Mesenchymal stem cell (in vitro differentiated cells and primary cell): ENCODE measurements at regions not wholly inside any gene's neighbourhood (a gene's known extent, or its start where the extent isn't known, plus 50 kb on each side); places are given as distances from the start of the nearest gene placed in this dataset.

Source experiments
- DNase-seq: peaks from one replicate; pipeline ENCODE4 v3.0.0-alpha.2; 2013
- H2AFZ ChIP-seq: one replicate; pipeline ENCODE4 v1.6.1; 2013; ENCODE audit warnings: low read depth, mild to moderate bottlenecking, control low read depth, inconsistent platforms, low read length, moderate library complexity
- H2AK5ac ChIP-seq: 2 replicates; pipeline ENCODE4 v1.6.1; 2013; ENCODE audit warnings: low read length, moderate library complexity, mild to moderate bottlenecking, inconsistent platforms; ENCODE audit not compliant: severe bottlenecking
- H2BK120ac ChIP-seq: one replicate; pipeline ENCODE4 v1.6.1; 2013; ENCODE audit warnings: low read depth, mild to moderate bottlenecking, inconsistent platforms, low read length, moderate library complexity
- H2BK12ac ChIP-seq, 2 experiments: one replicate each; pipeline ENCODE4 v1.6.1; 2013; ENCODE audit warnings: inconsistent platforms in 2 of 2, low read length in 2 of 2, mild to moderate bottlenecking in 2 of 2, moderate library complexity in 2 of 2, control low read depth in 1 of 2
- H2BK15ac ChIP-seq: one replicate; pipeline ENCODE4 v1.6.1; 2013; ENCODE audit warnings: mild to moderate bottlenecking, low read depth, inconsistent platforms; ENCODE audit not compliant: poor library complexity, severe bottlenecking
- H2BK5ac ChIP-seq: 2 replicates; pipeline ENCODE4 v1.6.1; 2013; ENCODE audit warnings: low read depth, mild to moderate bottlenecking, low read length, control low read depth, inconsistent platforms; ENCODE audit not compliant: poor library complexity, severe bottlenecking
- H3K14ac ChIP-seq, 2 experiments: one replicate each; pipeline ENCODE4 v1.6.1; 2013; ENCODE audit warnings: inconsistent platforms in 2 of 2, low read length in 2 of 2, control low read depth in 1 of 2, mild to moderate bottlenecking in 1 of 2, moderate library complexity in 1 of 2
- H3K18ac ChIP-seq, 2 experiments: one replicate each; pipeline ENCODE4 v1.6.1; 2013; ENCODE audit warnings: inconsistent platforms in 2 of 2, low read length in 2 of 2, control low read depth in 1 of 2, low read depth in 1 of 2, mild to moderate bottlenecking in 1 of 2
- H3K23ac ChIP-seq, 2 experiments: one replicate each; pipeline ENCODE4 v1.6.1; 2013; ENCODE audit warnings: inconsistent platforms in 2 of 2, low read length in 2 of 2, mild to moderate bottlenecking in 2 of 2, moderate library complexity in 2 of 2, control low read depth in 1 of 2
- H3K27ac ChIP-seq: 2 replicates; pipeline ENCODE4 v1.5.1; 2013; ENCODE audit warnings: mild to moderate bottlenecking, moderate library complexity, low read length, control low read depth, inconsistent platforms; ENCODE audit not compliant: poor library complexity, severe bottlenecking
- H3K27me3 ChIP-seq, 2 experiments: 2 replicates each; pipeline versions ENCODE4 v1.6.1 to v1.7.0; 2013; ENCODE audit warnings: low read length in 2 of 2, mild to moderate bottlenecking in 2 of 2, moderate library complexity in 2 of 2, control low read depth in 1 of 2, inconsistent platforms in 1 of 2; ENCODE audit not compliant: control insufficient read depth in 1 of 2, insufficient read depth in 1 of 2
- H3K36me3 ChIP-seq, 2 experiments: 2 replicates each; pipeline versions ENCODE4 v1.6.1 to v1.7.0; 2013; ENCODE audit warnings: low read length in 2 of 2, control low read depth in 1 of 2, inconsistent platforms in 1 of 2, low read depth in 1 of 2, mild to moderate bottlenecking in 1 of 2; ENCODE audit not compliant: insufficient read depth in 2 of 2, control insufficient read depth in 1 of 2
- H3K4ac ChIP-seq, 2 experiments: one replicate each; pipeline ENCODE4 v1.6.1; 2013; ENCODE audit warnings: inconsistent platforms in 2 of 2, low read length in 2 of 2, mild to moderate bottlenecking in 2 of 2, moderate library complexity in 2 of 2, control low read depth in 1 of 2, low read depth in 1 of 2
- H3K4me1 ChIP-seq: 2 replicates; pipeline ENCODE4 v1.6.1; 2013; ENCODE audit warnings: low read depth, low read length, control low read depth; ENCODE audit not compliant: control insufficient read depth, insufficient read depth
- H3K4me2 ChIP-seq: 2 replicates; pipeline ENCODE4 v1.6.1; 2013; ENCODE audit warnings: low read length, mild to moderate bottlenecking, inconsistent platforms; ENCODE audit not compliant: poor library complexity, severe bottlenecking
- H3K4me3 ChIP-seq, 2 experiments: 2 replicates each; pipeline versions ENCODE4 v1.5.1 to v1.7.0; 2013; ENCODE audit warnings: low read length in 2 of 2, mild to moderate bottlenecking in 2 of 2, control low read depth in 1 of 2, low read depth in 1 of 2; ENCODE audit not compliant: insufficient read depth in 1 of 2
- H3K79me1 ChIP-seq: replicated peaks from 2 replicates; pipeline ENCODE4 v1.6.1; 2013; ENCODE audit warnings: mild to moderate bottlenecking, control low read depth, low read length, inconsistent platforms; ENCODE audit not compliant: poor library complexity, severe bottlenecking
- H3K9ac ChIP-seq: 2 replicates; pipeline ENCODE4 v1.7.0; 2013; ENCODE audit warnings: mild to moderate bottlenecking, low read length, moderate library complexity
- H3K9me3 ChIP-seq: 2 replicates; pipeline ENCODE4 v1.7.0; 2013; ENCODE audit warnings: mild to moderate bottlenecking, low read length; ENCODE audit not compliant: control insufficient read depth
- H4K8ac ChIP-seq: one replicate; pipeline ENCODE4 v1.6.1; 2013; ENCODE audit warnings: inconsistent platforms, mild to moderate bottlenecking, low read length, moderate library complexity
- H4K91ac ChIP-seq: one replicate; pipeline ENCODE4 v1.6.1; 2013; ENCODE audit warnings: mild to moderate bottlenecking, low read length, inconsistent platforms
- WGBS: methylation state at CpG from one replicate; pipeline ENCODE4 v1.1.7; 2013; ENCODE audit warnings: mixed read lengths; 5-methylcytosine and 5-hydroxymethylcytosine counted together

- H3K4me3 ChIP-seq, result no peak overlapping the region
- no CpG with 5 or more reads among the region's 1 CpG for WGBS
- DNase-seq, result no peak
Observed at GRCh38 chr5:106097340-106097739, 1573.4 kb downstream of the EFNA5 start.

DNA sequence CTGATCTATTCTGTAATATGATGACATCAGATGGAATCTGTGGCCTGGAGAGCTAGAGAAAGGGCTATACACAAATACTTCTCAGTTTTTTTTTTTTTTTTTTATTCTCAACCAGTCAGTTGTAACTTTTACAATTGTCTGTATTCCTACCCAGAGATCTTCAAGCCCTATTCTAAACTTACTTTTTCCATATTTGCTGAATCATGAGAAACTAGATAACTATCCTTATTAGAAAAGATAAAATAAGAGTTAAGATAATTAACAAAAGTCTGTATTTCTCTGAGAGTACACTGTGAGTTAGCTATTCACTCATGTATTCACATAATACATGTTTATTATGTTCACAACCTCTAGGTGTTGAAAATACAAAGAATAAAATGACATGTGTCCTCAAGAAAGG is 1575.9 kb downstream of the EFNA5 start:
- Histone ChIP-seq H3K4me1 (no peaks in the 10 kb centered on the region), H2BK5ac (no peak overlapping the region), H2BK15ac (no peak overlapping the region), H3K18ac (no peak overlapping the region), H3K9ac (no peak overlapping the region), H3K4ac (no peak overlapping the region), H2AK5ac (no peak overlapping the region), H3K9me3 (no peaks in the 10 kb centered on the region), H4K91ac (no peak overlapping the region), H3K14ac (no peak overlapping the region), H3K79me1 (no peaks in the 10 kb centered on the region), H3K23ac (no peak overlapping the region), H2BK120ac (no peak overlapping the region), H3K4me3 (no peak overlapping the region), H3K36me3 (no peaks in the 10 kb centered on the region), H3K4me2 (no peak overlapping the region), H3K27ac (no peak overlapping the region), H3K27me3 (no peaks in the 10 kb centered on the region), H4K8ac (no peak overlapping the region), H2BK12ac (no peak overlapping the region), H2AFZ (no peak overlapping the region)
- no peak for DNase-seq

More at GRCh38 chr5:106097340-106097739, 1573.4 kb downstream of the EFNA5 start:
- no peak overlapping the region for H3K9ac ChIP-seq
- H4K8ac ChIP-seq, result no peak overlapping the region
- H3K27ac ChIP-seq, result no peak overlapping the region
- H2AFZ ChIP-seq, result no peak overlapping the region
- no peak overlapping the region for H3K18ac ChIP-seq
- H3K4ac ChIP-seq, result no peak overlapping the region
- H3K9me3 ChIP-seq, result no peaks in the 10 kb centered on the region
- H2BK12ac ChIP-seq, result no peak overlapping the region
- no peaks in the 10 kb centered on the region for H3K36me3 ChIP-seq
- H2BK15ac ChIP-seq, result no peak overlapping the region
- no peaks in the 10 kb centered on the region for H3K4me1 ChIP-seq
- H3K23ac ChIP-seq, result no peak overlapping the region
- H4K91ac ChIP-seq, result no peak overlapping the region
- no peak overlapping the region for H2BK5ac ChIP-seq
- no peaks in the 10 kb centered on the region for H3K79me1 ChIP-seq
- H3K4me2 ChIP-seq, result no peak overlapping the region
- H3K27me3 ChIP-seq, result no peaks in the 10 kb centered on the region
- no peak overlapping the region for H3K14ac ChIP-seq
- H2AK5ac ChIP-seq, result no peak overlapping the region
- no peak overlapping the region for H2BK120ac ChIP-seq

DNA sequence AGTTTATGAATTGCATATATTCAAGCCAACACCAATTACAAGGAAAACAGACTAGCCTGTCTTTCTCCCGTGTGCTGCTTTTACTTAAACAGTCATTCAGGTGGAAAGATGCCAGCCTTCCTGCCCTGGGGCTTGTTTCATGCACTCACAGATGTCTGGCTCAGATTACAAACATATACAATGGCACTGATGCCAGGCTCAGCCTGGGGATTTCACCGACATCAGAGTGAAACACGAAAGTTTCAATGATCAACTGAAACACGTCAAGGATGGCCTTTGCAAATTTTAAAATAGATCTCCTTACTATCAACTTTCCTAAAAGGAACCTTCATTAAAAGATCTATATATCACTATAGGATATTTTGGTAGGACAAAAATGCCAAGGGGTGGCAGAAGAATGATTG is 1576.5 kb downstream of the EFNA5 start:
- Histone ChIP-seq H3K27ac (no peak overlapping the region), H2BK5ac (no peak overlapping the region), H3K4me1 (no peaks in the 10 kb centered on the region), H4K8ac (no peak overlapping the region), H2AK5ac (no peak overlapping the region), H3K23ac (no peak overlapping the region), H2AFZ (no peak overlapping the region), H3K27me3 (no peaks in the 10 kb centered on the region), H3K18ac (no peak overlapping the region), H3K9me3 (no peaks in the 10 kb centered on the region), H3K4me3 (no peak overlapping the region), H3K4me2 (no peak overlapping the region), H3K4ac (no peak overlapping the region), H2BK120ac (no peak overlapping the region), H3K14ac (no peak overlapping the region), H4K91ac (no peak overlapping the region), H3K36me3 (no peaks in the 10 kb centered on the region), H3K9ac (no peak overlapping the region), H2BK15ac (no peak overlapping the region), H2BK12ac (no peak overlapping the region), H3K79me1 (no peaks in the 10 kb centered on the region)
- WGBS, result 91% methylated on average over 3 of the region's 4 CpGs
- DNase-seq, result no peak

DNA sequence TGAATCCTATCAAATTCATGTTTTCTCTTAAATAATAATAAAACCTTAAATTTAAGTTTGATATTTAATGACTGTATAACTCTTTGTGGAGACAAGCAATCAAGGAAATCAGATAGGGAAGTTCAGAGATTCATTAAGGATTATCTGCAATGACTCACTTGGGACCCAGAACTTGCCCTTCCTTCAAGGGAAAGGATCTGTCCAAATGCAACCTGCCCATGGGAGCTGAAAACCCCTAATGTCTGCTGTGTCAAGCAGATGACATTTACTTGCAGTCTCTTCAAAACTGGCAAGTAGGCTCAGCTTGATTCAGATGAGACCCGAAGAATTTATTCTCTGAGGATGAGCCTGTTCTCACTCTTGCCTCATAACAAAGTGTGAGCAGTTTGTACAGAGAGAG is 1577.6 kb downstream of the EFNA5 start:
- no peaks in the 10 kb centered on the region for H3K27me3 ChIP-seq
- H2AK5ac ChIP-seq, result no peak overlapping the region
- H3K9ac ChIP-seq, result no peak overlapping the region
- H3K36me3 ChIP-seq, result no peaks in the 10 kb centered on the region
- H3K27ac ChIP-seq, result no peak overlapping the region
- H4K91ac ChIP-seq, result no peak overlapping the region
- H3K4me3 ChIP-seq, result no peak overlapping the region
- no peak overlapping the region for H3K4me2 ChIP-seq
- WGBS, result 100% methylated on average over 1 of the region's 1 CpG
- H2BK5ac ChIP-seq, result no peak overlapping the region
- H3K23ac ChIP-seq, result no peak overlapping the region
- H3K4me1 ChIP-seq, result no peaks in the 10 kb centered on the region
- H3K18ac ChIP-seq, result no peak overlapping the region
- H3K9me3 ChIP-seq, result no peaks in the 10 kb centered on the region
- H4K8ac ChIP-seq, result no peak overlapping the region
- no peak overlapping the region for H2BK120ac ChIP-seq
- no peak overlapping the region for H3K4ac ChIP-seq
- H2AFZ ChIP-seq, result no peak overlapping the region
- no peak for DNase-seq
- H2BK15ac ChIP-seq, result no peak overlapping the region
- no peaks in the 10 kb centered on the region for H3K79me1 ChIP-seq
- H3K14ac ChIP-seq, result no peak overlapping the region
- H2BK12ac ChIP-seq, result no peak overlapping the region
